ENCODE measurements at regions not wholly inside any gene's neighbourhood (a gene's known extent, or its start where the extent isn't known, plus 50 kb on each side); places are given as distances from the start of the nearest gene placed in this dataset.

DNA sequence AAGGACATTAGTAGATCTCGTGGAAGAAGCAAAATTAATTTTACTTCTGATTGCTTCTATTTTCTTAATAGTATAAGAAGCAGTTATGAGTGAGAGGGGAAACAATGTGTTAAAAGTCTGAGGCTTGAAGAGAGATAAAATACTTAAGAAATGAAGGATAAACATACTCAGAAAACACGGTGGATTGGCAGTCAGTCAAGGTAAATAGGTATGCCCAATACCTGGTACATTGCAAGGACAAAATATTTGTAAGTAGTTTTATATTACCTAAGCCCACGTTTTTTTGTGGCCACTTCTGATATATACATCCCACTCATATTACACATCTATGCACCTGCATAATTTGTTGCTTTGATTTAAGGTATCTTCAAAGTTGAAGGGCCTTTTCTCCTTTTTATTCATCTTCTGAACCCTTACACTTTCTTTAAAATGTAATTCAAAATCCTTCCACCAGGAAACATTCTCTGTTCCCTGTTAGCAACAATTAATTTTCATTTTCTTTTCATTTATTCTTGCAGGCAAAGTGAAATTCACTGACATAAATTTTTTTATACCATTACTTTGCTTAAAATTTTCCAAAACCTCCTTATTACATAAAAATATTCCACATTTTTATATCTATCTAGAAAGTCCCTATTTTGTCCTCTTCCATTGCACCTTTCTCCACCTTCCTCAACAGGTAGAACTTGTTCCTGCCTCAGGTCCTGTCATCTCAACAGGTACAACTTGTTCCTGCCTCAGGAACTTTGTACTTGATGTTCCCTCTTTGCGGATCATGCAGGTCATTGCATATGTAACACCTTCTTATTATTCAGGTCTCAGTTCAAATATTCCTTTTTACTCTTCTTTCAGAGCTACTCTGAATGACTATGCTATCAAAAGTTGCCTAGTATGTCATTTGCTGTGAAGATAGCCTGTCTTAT is 755.7 kb upstream of the ALCAM start:
- DNase-seq: no peak

DNA sequence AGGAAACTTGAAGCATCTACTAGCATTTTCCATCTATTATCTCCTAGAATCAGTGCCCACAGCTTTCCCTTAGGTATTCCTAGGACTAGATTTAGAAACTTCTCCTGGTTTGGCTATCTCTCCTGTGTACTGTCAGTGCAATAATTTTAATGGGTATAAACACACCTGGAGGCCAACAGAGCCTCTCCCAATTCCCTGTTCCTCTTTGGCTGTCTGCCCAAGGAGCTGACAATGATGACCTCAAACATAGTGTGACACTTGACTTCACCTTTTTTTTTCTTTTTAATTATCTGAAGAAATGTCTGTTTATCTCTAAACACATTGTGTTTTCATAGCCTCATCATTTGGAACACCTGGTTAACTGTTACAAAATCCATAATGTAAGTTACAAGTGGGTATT is 754.5 kb upstream of the ALCAM start:
- DNase-seq: no peak

DNA sequence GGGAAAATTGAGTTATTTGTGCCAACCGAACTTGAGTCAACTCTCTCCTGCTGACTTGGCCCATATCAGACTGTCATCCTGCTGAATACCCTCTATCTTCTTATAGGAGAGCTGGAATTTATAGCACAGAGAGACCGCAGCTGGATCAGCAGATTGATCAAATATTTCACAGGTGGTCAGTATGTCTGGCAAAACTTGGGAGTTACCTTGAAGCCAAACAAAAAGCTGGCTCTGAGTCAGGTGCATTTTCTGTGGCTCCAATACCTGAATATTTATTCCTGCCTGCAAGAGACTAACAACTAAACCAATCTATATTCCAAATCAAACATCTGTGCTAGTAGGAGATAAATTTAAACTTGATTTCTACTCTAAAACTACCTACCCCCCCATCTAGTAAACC is 752.1 kb upstream of the ALCAM start:
- no peak for DNase-seq

DNA sequence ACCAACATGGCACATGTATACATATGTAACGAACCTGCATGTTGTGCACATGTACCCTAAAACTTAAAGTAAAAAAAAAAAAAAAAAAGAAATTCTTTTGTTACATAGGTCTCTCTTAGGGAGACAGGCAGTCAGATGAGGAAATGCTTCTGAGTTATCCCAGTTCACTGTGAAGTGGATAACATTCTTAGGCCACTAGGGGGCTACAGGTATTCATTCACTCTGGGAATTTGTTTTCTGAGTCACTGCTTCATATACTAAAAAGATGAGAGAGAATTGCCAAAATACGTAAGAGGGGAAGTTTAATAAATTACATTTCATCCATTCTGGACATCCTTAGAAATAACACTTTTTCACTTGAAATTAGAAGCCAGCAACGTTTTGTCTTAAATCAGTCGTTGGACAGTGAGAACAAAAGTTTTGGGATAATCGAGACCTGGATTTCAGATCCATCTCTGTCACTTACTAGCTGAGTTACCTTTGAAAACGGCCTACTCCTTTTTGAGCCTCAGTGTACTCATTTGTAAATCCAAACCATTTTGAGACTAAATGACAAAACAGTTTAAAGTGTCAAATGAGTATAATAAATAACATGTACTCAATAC is 738.4 kb upstream of the ALCAM start:
- DNase-seq: no peak

DNA sequence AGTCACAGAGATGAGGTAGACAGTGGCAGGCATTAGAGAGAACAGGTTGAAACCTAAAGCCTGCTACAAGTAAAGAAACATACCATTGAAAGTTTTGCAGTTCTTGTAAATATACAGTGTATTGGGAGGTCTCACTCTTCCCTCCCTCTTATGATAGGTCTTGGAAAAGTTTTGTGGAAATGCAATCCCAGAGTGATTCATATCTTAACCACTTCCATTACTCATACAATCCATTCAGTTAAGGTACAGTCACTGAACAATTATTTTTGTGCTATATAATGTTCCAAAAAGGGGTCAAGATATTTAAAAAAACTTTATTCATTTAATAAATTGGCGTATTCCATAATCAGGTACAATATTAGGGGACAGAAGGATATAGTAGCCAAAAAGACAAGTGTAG is 737.7 kb upstream of the ALCAM start:
- DNase-seq: no peak

DNA sequence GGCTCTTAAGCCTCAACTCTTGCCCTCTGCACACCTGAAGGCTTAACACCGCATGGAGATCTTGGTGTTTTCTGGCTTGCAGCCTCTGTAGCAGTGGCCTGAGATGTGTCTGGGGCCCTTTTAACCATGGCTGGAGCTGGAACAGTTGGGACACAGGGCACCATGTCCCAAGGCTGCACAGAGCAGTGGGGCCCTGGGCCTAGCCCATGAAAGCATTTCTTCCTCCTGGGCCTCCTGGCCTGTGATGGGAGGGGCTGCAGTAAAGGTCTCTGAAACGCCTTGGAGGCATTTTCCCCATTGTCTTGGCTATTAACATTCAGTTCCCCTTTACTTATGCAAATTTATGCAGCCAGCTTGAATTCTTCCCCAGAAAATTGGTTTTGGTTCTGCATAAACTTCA is 735.5 kb upstream of the ALCAM start:
- no peak for DNase-seq

DNA sequence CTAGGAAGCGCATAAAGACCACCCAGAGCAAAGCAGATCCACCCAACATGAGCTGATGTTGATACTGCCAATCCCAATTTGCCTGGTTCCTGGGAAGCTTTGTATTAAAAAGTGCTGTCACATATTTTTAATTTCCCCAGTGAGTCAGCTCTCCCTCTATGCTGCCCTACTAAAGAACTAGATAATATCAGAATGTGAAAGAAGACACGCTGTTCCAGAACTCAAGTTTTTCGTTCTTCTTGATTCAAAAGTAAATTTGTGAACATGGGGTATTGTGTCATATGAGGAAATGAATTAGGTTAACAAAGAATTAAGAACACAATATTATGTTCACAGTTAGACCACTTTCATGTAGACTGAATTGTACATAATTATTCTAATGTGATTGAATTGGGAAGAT is 734.2 kb upstream of the ALCAM start:
- no peak for DNase-seq

DNA sequence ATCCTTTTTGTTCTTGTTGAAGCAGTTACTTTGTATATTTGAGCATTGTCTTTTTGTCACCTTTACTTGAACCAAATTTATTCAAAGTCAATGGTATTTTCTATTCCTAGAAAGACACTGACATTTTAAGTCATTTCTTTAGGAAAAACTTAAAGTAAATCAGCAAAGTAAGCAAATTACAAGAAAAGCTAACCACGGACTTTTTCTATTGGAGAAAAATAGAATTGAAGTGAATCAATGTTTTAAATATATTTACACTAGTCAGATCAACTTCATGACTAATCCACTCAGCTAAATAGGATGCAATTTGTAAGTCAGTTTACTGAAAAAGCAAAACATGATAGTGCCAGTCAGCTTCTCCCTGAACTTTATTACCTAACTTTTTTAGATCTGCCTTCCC is 733.8 kb upstream of the ALCAM start:
- no peak for DNase-seq

DNA sequence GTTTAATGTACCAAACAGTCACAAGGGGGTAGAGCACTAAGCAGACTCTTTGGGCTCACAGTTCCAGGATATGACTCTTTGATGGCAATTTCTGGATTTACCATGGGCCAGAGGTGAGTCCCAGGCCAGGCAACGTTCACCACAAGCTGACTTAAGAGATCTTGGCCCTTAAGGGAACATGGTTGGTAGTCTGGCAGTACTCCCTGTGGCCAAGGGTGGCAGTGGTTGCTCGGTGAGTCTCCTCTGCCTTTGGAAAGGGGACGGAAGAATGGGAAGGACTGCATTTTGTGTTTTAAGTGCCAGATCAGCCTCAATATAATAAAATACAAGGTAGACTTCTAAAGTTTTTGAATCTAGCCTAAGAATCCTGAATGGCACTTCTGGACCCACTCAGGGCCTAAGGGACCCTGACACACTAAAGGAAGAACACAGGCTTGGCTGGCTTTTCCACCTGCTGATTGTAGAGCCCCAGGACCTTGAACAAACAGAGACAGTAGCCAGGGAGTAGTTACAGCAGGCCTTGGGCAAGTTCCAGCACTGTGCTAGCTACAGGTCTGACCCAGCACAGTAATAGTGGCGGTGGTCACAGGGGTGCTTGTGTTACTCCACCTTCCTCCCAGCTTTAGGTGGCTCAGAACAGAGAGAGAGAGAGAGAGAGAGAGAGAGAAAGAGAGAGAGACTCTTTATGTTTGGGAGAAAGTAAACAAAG is 730.7 kb upstream of the ALCAM start:
- no peak for DNase-seq

DNA sequence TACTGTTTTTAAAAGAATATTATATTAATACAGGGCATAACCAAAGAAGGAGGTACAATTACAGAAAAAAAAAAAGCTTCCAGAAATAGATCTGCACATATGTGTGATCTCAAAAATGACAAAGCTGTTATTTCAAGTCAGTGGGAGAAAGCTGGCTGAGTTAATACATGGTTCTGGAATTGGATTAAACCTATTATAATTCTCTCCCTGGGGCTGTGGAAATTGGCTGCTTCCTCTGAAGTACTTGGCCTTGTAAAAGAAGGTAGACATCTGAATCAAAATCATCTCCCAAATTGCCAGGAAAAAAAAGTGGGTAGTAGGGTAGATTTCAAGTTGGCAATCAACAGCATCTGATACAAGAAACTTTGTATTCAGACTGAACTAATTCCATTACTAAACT is 723.9 kb upstream of the ALCAM start:
- no peak for DNase-seq

DNA sequence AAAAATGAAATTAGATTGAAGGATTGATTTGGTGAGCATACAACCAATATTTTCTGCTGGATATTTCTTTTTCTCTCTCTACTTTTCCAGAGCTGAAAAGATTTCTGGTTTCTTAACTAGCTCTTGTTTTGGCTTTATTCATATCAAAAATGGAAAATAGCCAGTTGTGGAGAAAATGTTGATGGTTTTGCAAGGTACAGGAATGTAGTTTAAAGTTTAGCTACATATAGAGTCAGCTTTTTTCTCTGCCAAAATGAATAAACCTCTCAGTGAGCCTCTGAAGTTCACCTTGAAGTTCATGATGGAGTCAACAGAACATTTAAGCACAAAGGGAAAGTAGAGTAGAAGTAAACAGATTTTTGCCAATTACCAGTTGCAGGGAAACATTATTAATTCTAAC is 720.5 kb upstream of the ALCAM start:
- DNase-seq: no peak

DNA sequence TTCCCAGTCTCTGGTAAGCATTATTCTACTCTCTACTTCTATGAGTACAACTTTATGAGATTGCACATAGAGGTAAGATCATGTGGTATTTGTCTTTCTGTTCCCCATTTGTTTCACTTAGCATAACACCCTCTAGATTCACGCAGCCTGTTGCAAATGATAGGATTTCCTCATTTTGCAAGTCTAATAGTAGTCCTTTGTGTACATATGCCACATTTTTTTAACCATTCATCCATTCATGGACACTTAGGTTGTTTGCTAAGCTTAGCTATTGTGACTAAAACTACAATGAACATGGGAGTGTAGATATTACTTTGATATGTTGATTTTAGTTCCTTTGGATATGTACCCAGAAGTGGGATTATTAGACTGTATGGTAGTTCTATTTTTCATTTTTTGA is 717.9 kb upstream of the ALCAM start:
- no peak for DNase-seq

DNA sequence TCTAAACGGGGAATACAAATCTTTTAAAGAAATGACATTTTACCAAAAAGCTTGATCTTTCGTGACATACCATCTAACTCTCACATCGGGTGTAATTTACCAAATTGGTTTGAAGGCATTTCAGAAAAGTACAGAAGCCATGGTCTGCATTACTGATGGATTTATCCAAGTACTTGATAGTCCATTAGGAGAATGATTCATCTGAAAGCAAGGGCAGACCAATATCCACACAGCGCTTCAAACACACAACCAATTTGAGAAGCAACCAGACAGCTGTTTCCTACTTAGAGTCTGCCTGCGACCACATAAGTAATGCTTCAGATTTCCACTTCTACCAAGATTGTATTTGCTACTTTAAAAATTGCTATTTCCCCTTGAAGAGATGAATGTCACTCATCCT is 697.6 kb upstream of the ALCAM start:
- no peak for DNase-seq

DNA sequence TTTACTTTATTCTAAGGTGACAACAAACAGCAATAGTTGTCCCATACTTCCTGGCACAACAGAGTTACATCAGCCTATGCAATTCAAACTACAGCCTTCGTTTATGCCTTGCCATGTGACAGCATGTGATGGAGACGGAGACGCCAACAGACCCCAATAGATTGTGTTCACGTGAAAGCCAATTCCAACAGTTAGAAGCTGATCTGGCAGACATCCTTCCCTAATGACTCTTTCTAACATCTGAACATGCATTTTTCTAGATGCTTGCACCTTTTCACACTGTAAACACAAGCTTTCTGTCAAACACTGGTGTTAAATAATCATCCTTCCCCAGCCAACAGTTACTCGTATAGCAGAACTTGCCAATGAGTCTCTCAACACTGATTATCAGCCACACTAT is 694.4 kb upstream of the ALCAM start:
- no peak for DNase-seq

DNA sequence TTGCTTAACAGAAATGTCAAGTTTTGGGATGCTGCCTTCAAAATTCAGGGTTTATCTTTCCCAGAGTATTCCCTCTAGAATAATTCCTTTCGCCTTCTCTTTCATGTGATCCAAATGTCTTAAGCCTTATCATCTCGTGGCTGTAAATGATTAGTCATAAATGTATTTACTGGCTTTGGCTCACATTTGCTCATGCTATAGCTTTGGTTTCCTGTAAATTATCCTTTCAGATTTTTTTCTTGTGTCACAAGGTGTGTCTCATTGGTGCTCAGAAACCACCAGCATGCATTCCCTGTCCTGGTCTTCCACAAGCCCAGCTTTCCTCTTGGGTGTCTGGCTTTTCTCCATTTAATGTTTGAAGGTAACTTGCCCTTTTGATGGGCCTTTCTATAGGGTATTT is 692.7 kb upstream of the ALCAM start:
- DNase-seq: no peak

DNA sequence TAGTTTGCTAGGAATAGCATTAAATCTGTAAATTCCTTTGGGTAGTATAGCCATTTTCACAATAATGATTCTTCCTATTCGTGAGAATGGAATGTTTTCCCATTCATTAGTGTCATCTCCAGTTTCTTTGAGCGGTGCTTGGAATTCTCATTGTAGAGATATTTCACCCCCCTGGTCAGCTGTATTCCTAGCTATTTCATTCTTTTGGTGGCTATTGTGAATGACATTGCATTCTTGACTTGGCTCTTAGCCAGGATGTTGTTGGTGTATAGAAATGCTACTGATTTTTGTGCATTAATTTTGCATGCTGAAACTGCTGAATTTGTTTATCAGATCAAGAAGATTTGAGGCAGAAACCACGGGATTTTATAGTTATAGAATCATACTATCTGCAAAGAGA is 690.5 kb upstream of the ALCAM start:
- no peak for DNase-seq

DNA sequence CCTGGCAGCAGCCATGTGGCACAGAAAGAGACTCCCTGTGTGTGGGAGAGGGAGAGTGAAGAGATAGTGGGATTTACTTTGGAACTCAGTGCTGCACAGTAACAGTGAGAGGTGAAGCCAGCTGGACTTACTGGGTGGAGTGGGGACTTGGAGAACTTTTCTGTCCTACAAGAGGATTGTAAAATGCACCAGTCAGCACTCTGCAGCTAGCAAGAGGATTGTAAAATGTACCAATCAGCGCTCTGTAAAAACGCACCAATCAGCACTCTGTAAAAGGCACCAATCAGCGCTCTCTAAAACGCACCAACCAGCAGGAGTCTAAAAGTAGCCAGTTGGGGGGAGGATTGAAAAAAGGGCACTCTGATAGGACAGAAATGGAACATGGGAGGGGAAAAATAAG is 688.8 kb upstream of the ALCAM start:
- no peak for DNase-seq

DNA sequence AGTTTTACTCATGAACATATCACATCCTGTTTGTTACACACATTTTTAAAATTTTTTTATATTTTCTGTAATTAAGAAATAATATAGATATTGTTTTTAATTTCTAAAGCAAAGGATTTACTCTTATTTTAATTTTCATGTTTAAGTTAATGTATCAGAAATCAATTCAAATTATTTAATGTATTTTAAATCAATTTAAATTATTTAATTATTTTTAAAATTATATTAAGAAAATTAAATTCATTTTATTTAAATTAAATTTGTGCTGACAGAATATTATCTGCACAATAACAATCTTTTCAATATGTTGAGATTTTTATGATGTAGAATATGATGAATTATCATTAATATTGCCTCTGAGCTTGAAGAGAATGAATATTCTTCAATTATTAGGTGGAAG is 681.2 kb upstream of the ALCAM start:
- DNase-seq: no peak

DNA sequence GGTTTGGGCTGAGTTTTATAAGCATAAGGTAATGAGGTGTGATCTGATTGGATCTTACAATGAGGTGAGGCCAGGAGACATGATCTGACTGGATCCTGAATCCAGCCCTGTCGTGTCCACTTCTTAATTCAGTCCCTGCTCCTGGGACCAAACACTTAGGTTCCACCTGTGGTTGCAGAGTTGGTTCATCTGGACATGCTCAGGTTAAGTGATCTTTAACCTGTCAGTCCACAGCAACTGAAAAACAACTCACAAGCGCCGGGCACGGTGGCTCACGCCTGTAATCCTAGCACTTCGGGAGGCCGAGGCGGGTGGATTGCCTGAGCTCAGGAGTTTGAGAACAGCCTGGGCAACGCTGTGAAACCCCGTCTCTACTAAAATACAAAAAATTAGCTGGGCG is 679.3 kb upstream of the ALCAM start:
- DNase-seq: no peak

DNA sequence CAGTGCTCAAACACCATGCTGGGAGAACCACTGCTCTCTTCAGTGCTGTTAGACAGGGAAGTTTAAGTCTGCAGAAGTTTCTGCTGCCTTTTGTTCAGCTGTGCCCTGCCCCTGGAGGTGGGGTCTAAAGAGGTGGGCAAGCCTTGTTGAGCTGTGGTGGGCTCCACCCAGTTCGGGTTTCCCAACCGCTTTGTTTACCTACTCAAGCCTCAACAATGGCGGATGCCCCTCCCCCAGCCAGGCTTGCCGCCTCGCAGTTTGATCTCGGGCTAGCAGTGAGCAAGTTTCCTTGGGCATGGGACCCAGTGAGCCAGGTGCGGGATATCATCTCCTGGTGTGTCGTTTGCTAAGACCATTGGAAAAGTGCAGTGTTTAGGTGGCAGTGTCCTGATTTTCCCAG is 670.2 kb upstream of the ALCAM start:
- no peak for DNase-seq

DNA sequence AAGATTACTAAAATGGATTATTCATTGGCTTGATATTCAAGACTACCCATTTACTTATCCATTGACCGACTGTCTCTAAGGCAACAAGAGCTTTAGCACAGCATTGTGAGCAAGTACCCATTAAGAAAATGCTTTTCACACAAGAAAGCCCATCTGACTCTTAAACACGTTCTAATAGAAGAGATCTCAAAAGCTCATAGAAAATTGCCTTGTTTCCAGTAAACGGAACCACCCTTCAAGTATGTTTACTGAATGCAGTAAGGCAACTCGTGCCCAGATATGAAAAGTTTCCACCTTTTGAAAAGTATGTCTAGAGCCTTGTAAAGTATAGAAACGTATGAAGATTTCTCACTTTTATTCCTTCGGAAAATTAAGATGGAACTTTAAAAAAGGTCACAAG is 655.3 kb upstream of the ALCAM start:
- DNase-seq: no peak

DNA sequence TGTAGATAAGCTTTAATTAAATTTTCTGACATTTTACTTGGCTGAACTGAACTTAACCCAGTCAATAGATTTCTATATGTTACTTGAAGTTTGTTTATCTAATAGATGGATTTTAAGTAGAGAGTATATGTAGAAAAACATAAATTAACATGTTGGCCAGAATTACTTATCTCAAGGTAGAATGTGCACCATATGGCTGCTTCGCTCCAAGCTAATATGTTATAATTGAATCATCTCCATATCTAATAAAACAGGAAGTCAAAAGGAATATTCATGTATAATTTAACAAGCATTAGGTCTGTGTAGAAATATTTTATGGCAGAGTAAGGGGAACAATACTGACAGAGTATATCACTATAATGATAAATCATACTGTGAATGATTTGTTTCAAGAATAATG is 650.7 kb upstream of the ALCAM start:
- no peak for DNase-seq

DNA sequence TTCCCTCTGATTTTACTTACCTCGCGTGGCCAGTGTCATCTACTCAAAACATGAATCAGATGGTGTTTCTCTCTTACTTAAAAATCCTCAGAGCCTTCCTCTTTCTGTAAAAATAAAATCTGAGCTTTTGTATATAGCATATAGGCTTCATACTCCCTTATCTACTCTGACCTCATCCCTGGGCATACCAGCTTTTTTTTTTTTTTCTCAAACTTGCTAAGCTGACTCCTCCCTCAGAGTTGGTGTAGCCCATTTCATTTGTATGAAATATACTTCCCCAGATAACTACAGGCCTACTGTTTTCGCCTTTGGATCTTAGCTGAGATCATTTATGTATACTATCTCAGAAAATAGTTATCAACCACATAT is 648.9 kb upstream of the ALCAM start:
- no peak for DNase-seq

DNA sequence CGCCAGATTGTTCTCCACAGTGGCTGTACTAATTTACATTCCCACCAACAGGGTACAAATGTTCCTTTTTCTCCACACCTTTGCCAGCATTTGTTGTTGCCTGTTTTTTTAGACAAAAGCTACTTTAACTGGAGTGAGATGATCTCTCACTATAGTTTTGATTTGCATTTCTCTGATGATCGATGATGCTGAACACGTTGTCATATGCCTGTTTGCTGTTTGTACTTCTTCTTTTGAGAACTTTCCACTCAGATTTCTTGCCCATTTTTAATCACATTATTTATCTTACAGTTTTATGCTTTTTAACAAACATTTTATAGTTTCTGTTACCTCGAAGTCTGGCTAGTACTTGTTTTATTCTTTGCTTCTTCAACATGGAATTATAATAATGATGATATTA is 643.7 kb upstream of the ALCAM start:
- no peak for DNase-seq

Measured in activated CD8-positive, alpha-beta memory T cell treated with anti-CD3 and anti-CD28 coated beads, Interleukin-2, amount 50 U/mL, for 48 hours (primary cell).